Naive thymus-derived CD4-positive, alpha-beta T cell (primary cell): ENCODE measurements at regions not wholly inside any gene's neighbourhood (a gene's known extent, or its start where the extent isn't known, plus 50 kb on each side); places are given as distances from the start of the nearest gene placed in this dataset.

Experiments used
- ATAC-seq: fragments of 150-1000 bp; cut with Tn5 transposase; 2 replicates; pipeline ENCODE4 v1.10.0; 2021; ENCODE audit warnings: mild to moderate bottlenecking, moderate library complexity
- CTCF ChIA-PET: fragments of 350-600 bp; sonication (Branson Sonifier 250); formaldehyde crosslinking; loops from one replicate; lab custom pipeline; 2021; ENCODE audit warnings: antibody characterized with exemption; lab: Charles Lee
- POLR2A ChIA-PET: fragments of 350-600 bp; sonication (Branson Sonifier 250); formaldehyde crosslinking; loops from one replicate; lab custom pipeline; 2021; ENCODE audit warnings: antibody characterized with exemption, inconsistent platforms; lab: Charles Lee
- DNase-seq, 9 donors: peaks; one replicate each; pipeline versions ENCODE4 v3.0.0 to v3.0.0-alpha.2; 2020 to 2022; ENCODE audit warnings: mixed read lengths in 1 of 9
- H3K27ac ChIP-seq: one replicate; pipeline ENCODE4 v1.7.0; 2013; ENCODE audit warnings: mild to moderate bottlenecking, low read depth, low read length, moderate library complexity
- H3K27me3 ChIP-seq, 2 donors: one replicate each; pipeline ENCODE4 v1.7.0; 2013; ENCODE audit warnings: low read length in 2 of 2, mild to moderate bottlenecking in 2 of 2, moderate library complexity in 2 of 2; ENCODE audit not compliant: control insufficient read depth in 2 of 2, insufficient read depth in 2 of 2
- H3K36me3 ChIP-seq, 3 experiments: 1 replicate in 2 of 3; 2 replicates in 1 of 3; pipeline ENCODE4 v1.7.0; 2013; ENCODE audit warnings: low read length in 3 of 3, mild to moderate bottlenecking in 3 of 3, moderate library complexity in 1 of 3; ENCODE audit not compliant: insufficient read depth in 3 of 3, control insufficient read depth in 2 of 3
- H3K4me1 ChIP-seq, 2 donors: one replicate each; pipeline ENCODE4 v1.7.0; 2013; ENCODE audit warnings: low read length in 2 of 2, mild to moderate bottlenecking in 2 of 2, moderate library complexity in 1 of 2; ENCODE audit not compliant: control insufficient read depth in 2 of 2, insufficient read depth in 2 of 2
- H3K4me3 ChIP-seq: 2 replicates; pipeline ENCODE4 v1.7.0; 2013; ENCODE audit warnings: mild to moderate bottlenecking, low read length
- H3K9me3 ChIP-seq, 3 experiments: 1 replicate in 2 of 3; 2 replicates in 1 of 3; pipeline ENCODE4 v1.7.0; 2013; ENCODE audit warnings: low read length in 3 of 3; ENCODE audit not compliant: control insufficient read depth in 2 of 3
- H3K27ac Mint-ChIP-seq, 9 donors: one replicate each; pipeline ENCODE4 v1.8.0; 2020 to 2022; ENCODE audit warnings: mixed read lengths in 9 of 9, mild to moderate bottlenecking in 8 of 9, moderate library complexity in 5 of 9, inconsistent platforms in 2 of 9
- H3K27me3 Mint-ChIP-seq, 5 donors: one replicate each; pipeline ENCODE4 v1.8.0; 2021 to 2022; ENCODE audit warnings: mixed read lengths in 5 of 5, mild to moderate bottlenecking in 1 of 5
- H3K36me3 Mint-ChIP-seq, 5 donors: one replicate each; pipeline ENCODE4 v1.8.0; 2020 to 2022; ENCODE audit warnings: mixed read lengths in 5 of 5, mild to moderate bottlenecking in 3 of 5, inconsistent platforms in 1 of 5
- H3K4me1 Mint-ChIP-seq, 7 donors: one replicate each; pipeline ENCODE4 v1.8.0; 2020 to 2022; ENCODE audit warnings: mixed read lengths in 7 of 7, mild to moderate bottlenecking in 3 of 7, inconsistent platforms in 1 of 7
- H3K4me3 Mint-ChIP-seq, 10 donors: one replicate each; pipeline ENCODE4 v1.8.0; 2020 to 2022; ENCODE audit warnings: mild to moderate bottlenecking in 10 of 10, mixed read lengths in 10 of 10, moderate library complexity in 6 of 10, inconsistent platforms in 2 of 10
- H3K9me3 Mint-ChIP-seq, 11 donors: one replicate each; pipeline ENCODE4 v1.8.0; 2020 to 2022; ENCODE audit warnings: mixed read lengths in 11 of 11, mild to moderate bottlenecking in 4 of 11, inconsistent platforms in 1 of 11, moderate library complexity in 1 of 11
- intact Hi-C, 2 donors: fragments of 100-400 bp; cut with micrococcal nuclease; formaldehyde crosslinking; loops; one replicate each; pipeline ENCODE4 v1.15.1; 2023

DNA sequence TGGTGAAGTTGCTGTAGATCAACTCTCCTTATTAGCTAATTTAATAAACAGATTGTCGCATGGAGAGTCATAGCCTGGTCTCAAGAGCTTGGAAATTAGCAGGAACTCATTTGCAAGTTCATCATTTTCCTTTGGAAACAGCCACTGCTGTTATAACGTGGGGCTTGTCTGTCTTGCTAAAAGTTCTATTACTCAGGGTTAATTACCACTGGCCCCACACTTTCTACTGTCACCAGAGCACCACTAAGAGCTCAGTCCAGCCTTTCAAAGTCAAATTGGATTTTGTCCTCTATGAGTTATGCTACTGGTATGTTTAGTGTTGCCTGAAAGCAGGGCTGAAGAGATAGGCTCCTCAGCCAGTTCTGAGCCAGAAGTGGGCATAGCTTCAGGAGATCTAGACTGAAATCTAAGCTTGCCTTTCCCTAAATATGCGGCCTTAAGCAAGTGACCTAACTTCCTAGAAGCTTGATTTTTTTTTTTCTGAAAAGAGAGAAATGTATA, 292.2 kb downstream of the INSC start:
- no peaks in the 10 kb centered on the region for H3K9me3 ChIP-seq
- H3K4me1 Mint-ChIP-seq = no peaks in the 10 kb centered on the region
- no peak for ATAC-seq
- no peaks in the 10 kb centered on the region for H3K27me3 ChIP-seq
- H3K4me3 Mint-ChIP-seq = no peak overlapping the region
- DNase-seq = no peak
- intact Hi-C loops = no loop called here
- H3K36me3 Mint-ChIP-seq = no peaks in the 10 kb centered on the region
- no peaks in the 10 kb centered on the region for H3K36me3 ChIP-seq
- CTCF ChIA-PET = no interaction called here
- H3K4me3 ChIP-seq = no peak overlapping the region
- no peak overlapping the region for H3K27ac Mint-ChIP-seq
- peaks cover 0 to 5% (median 0%) of the 10 kb centered on the region in 5 donors for H3K27me3 Mint-ChIP-seq
- H3K9me3 Mint-ChIP-seq = peaks cover 0 to 22% (median 10%) of the 10 kb centered on the region in 11 donors
- no peak overlapping the region for H3K27ac ChIP-seq
- POLR2A ChIA-PET = no interaction called here
- H3K4me1 ChIP-seq = no peaks in the 10 kb centered on the region

DNA sequence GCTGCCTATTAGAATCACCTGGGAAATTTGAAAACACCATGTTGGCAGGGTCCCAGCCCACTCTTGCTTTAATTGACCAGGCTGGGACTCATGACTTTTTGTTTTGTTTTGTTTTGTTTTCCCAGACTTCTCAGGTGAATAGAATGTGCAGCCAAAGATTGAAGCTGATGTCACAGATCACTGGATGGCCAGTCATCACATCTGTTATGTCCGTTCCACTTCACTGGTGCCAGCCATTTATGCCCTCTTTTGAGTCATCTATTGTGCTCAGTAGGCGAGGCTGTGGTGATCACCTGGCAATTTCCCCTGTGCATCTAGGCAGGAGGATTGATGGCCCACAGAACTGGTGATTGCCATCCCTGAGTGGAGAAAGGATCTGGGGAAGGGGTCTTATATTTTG, 297.3 kb downstream of the INSC start:
- H3K4me1 Mint-ChIP-seq = no peaks in the 10 kb centered on the region

GRCh38 chr11:15418921-15419320, 304.2 kb downstream of the INSC start:
- H3K9me3 ChIP-seq = no peaks in the 10 kb centered on the region
- H3K4me3 ChIP-seq = no peak overlapping the region
- Mint-ChIP-seq H3K27me3 (peaks cover 0 to 9% (median 4%) of the 10 kb centered on the region in 5 donors), H3K4me3 (no peak overlapping the region), H3K36me3 (no peaks in the 10 kb centered on the region), H3K4me1 (no peaks in the 10 kb centered on the region), H3K27ac (no peak overlapping the region), H3K9me3 (peaks cover 0 to 18% (median 0%) of the 10 kb centered on the region in 11 donors)
- H3K4me1 ChIP-seq = no peaks in the 10 kb centered on the region
- DNase-seq = no peak
- no peaks in the 10 kb centered on the region for H3K27me3 ChIP-seq
- CTCF ChIA-PET = no interaction called here
- no peak for ATAC-seq
- H3K27ac ChIP-seq = no peak overlapping the region
- POLR2A ChIA-PET = no interaction called here
- intact Hi-C loops = no loop called here
- H3K36me3 ChIP-seq = no peaks in the 10 kb centered on the region

More for the DNA sequence above, 297.3 kb downstream of the INSC start:
- no peak for DNase-seq
- Histone ChIP-seq H3K27ac (no peak overlapping the region), H3K9me3 (no peaks in the 10 kb centered on the region), H3K27me3 (no peaks in the 10 kb centered on the region), H3K36me3 (no peaks in the 10 kb centered on the region), H3K4me1 (no peaks in the 10 kb centered on the region), H3K4me3 (no peak overlapping the region)
- ChIA-PET CTCF (no interaction called here), POLR2A (no interaction called here)
- peaks cover 0 to 9% (median 0%) of the 10 kb centered on the region in 11 donors for H3K9me3 Mint-ChIP-seq
- no peak overlapping the region for H3K27ac Mint-ChIP-seq
- intact Hi-C loops = no loop called here
- no peak overlapping the region for H3K4me3 Mint-ChIP-seq
- H3K27me3 Mint-ChIP-seq = peaks cover 0 to 14% (median 5%) of the 10 kb centered on the region in 5 donors
- no peak for ATAC-seq
- no peaks in the 10 kb centered on the region for H3K36me3 Mint-ChIP-seq

DNA sequence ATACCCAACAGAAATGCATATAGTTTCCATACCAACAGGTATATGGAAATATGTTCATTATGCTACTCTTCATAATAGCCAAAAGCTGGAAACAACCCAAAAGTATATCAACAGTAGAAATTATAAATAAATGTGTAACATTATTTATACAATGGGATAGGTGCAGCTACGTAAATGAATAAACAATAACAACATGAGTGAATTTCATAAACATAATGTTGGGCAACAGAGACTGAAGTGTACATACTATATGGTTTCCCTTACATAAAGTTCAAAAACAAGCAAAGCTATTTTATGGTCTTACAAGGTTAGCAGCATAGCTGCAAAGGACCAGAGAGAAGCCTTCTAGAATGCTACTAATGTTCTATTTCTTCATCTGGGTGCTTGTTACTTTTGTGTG, 305.0 kb downstream of the INSC start:
- Mint-ChIP-seq H3K9me3 (peaks cover 0 to 18% (median 0%) of the 10 kb centered on the region in 11 donors), H3K36me3 (no peaks in the 10 kb centered on the region), H3K27ac (no peak overlapping the region), H3K4me3 (no peak overlapping the region), H3K4me1 (no peaks in the 10 kb centered on the region), H3K27me3 (peaks cover 0 to 8% (median 4%) of the 10 kb centered on the region in 5 donors)
- Histone ChIP-seq H3K4me1 (no peaks in the 10 kb centered on the region), H3K36me3 (no peaks in the 10 kb centered on the region), H3K27ac (no peak overlapping the region), H3K4me3 (no peak overlapping the region), H3K9me3 (no peaks in the 10 kb centered on the region), H3K27me3 (no peaks in the 10 kb centered on the region)
- no peak for ATAC-seq
- DNase-seq = no peak
- intact Hi-C loops = no loop called here
- ChIA-PET POLR2A (no interaction called here), CTCF (no interaction called here)

GRCh38 chr11:15430381-15430780, 315.7 kb downstream of the INSC start:
- Histone ChIP-seq H3K27ac (no peak overlapping the region), H3K4me1 (no peaks in the 10 kb centered on the region), H3K27me3 (no peaks in the 10 kb centered on the region), H3K9me3 (no peaks in the 10 kb centered on the region), H3K36me3 (no peaks in the 10 kb centered on the region), H3K4me3 (no peak overlapping the region)
- Mint-ChIP-seq H3K27me3 (peaks cover 0 to 16% (median 0%) of the 10 kb centered on the region in 5 donors), H3K4me1 (no peaks in the 10 kb centered on the region), H3K36me3 (peaks cover 0 to 3% (median 0%) of the 10 kb centered on the region in 5 donors), H3K27ac (no peak overlapping the region), H3K4me3 (no peak overlapping the region), H3K9me3 (peaks cover 0 to 12% (median 3%) of the 10 kb centered on the region in 11 donors)
- DNase-seq (no peak), ATAC-seq (no peak)
- POLR2A ChIA-PET = no interaction called here
- intact Hi-C loops = no loop called here
- CTCF ChIA-PET = no interaction called here

DNA sequence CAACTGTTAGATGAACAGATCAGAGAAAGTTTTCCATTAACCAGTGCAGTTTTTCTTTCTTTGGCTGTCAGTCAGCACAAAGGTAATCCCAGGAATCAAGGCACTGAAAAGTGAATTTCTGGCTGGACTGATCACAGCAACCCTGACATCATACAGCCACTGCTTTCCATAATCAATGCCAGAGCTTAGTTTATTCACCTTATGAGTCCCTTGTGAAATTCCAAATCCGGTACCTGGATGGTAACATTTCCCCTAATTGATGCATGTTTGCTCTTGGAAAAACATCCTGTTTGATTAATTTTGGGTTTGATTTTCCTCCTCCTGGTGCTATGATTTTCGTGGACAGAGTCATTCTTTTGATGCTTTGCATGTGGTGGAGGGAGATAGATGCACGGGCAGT, 319.8 kb downstream of the INSC start:
- H3K9me3 Mint-ChIP-seq = peaks cover 0 to 18% (median 3%) of the 10 kb centered on the region in 11 donors
- no peaks in the 10 kb centered on the region for H3K4me1 Mint-ChIP-seq
- Histone ChIP-seq H3K27me3 (no peaks in the 10 kb centered on the region), H3K4me1 (no peaks in the 10 kb centered on the region), H3K36me3 (no peaks in the 10 kb centered on the region), H3K27ac (no peak overlapping the region), H3K4me3 (no peak overlapping the region), H3K9me3 (no peaks in the 10 kb centered on the region)
- intact Hi-C loops = no loop called here
- DNase-seq (no peak), ATAC-seq (no peak)
- H3K27ac Mint-ChIP-seq = no peak overlapping the region
- ChIA-PET POLR2A (no interaction called here), CTCF (no interaction called here)
- peaks cover 0 to 16% (median 4%) of the 10 kb centered on the region in 5 donors for H3K27me3 Mint-ChIP-seq
- H3K36me3 Mint-ChIP-seq = peaks cover 0 to 3% (median 0%) of the 10 kb centered on the region in 5 donors
- H3K4me3 Mint-ChIP-seq = no peak overlapping the region

DNA sequence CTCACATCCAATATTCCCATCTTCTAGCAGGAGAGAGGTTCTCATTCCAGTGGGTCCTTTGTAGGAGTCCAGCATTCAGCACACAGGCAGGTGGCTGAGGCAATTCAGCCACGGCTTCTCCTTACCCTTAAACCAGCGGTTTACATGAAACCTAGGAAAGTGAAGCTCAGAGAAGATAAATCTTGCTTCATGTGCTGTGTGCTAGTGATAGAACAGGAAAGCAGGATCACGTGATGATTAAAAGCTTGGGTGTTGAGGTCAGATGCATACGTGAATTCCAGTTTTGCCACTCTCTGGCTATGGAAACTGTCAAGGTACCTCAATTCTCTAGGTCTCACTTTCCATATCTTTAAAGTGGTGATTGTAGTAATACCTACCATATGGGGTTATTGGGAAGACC, 331.6 kb downstream of the INSC start:
- no peaks in the 10 kb centered on the region for H3K4me1 ChIP-seq
- H3K9me3 ChIP-seq = no peaks in the 10 kb centered on the region
- no peak overlapping the region for H3K4me3 ChIP-seq
- H3K4me3 Mint-ChIP-seq = no peak overlapping the region
- CTCF ChIA-PET = no interaction called here
- no peaks in the 10 kb centered on the region for H3K4me1 Mint-ChIP-seq
- ATAC-seq (no peak), DNase-seq (no peak)
- no peaks in the 10 kb centered on the region for H3K36me3 Mint-ChIP-seq
- H3K27ac Mint-ChIP-seq = no peak overlapping the region
- intact Hi-C loops = no loop called here
- H3K27me3 ChIP-seq = no peaks in the 10 kb centered on the region
- H3K27me3 Mint-ChIP-seq = peaks cover 0 to 21% (median 0%) of the 10 kb centered on the region in 5 donors
- peaks cover 0 to 10% (median 1%) of the 10 kb centered on the region in 11 donors for H3K9me3 Mint-ChIP-seq
- POLR2A ChIA-PET = no interaction called here
- H3K36me3 ChIP-seq = no peaks in the 10 kb centered on the region
- H3K27ac ChIP-seq = no peak overlapping the region
